ENCODE measurements at regions not wholly inside any gene's neighbourhood (a gene's known extent, or its start where the extent isn't known, plus 50 kb on each side); places are given as distances from the start of the nearest gene placed in this dataset.
A peak's percentile ranks its signal among the peaks of the same experiment; 100 is the strongest.

- no peak for DNase-seq (ENCODE audit: low spot score)
These were observed 261.3 kb upstream of the ESRRG start for GRCh38 chr1:216984536-216984935.

DNA sequence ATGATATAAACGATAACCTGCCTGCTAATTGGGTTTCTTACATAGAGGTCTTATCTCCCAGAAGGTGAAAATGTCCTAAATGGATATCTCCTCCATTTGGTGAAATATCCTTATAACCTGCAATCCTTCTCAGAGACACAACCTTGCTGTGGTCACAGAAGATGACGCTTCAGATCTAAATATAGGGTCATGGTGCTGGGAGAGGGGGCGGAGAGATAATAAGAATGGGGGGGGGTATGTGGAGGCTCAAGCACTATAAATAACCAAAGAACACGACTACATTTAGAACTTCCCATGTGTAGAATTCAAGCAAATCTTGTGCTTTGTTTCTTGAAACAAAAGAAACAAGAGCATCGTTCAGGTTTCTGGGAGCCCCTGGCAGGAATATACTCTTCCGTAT lies 260.6 kb upstream of the ESRRG start:
- no peak for DNase-seq (ENCODE audit: low spot score)

GRCh38 chr1:216961516-216961915 lies 238.3 kb upstream of the ESRRG start:
- no peak for DNase-seq (ENCODE audit: low spot score)

DNA sequence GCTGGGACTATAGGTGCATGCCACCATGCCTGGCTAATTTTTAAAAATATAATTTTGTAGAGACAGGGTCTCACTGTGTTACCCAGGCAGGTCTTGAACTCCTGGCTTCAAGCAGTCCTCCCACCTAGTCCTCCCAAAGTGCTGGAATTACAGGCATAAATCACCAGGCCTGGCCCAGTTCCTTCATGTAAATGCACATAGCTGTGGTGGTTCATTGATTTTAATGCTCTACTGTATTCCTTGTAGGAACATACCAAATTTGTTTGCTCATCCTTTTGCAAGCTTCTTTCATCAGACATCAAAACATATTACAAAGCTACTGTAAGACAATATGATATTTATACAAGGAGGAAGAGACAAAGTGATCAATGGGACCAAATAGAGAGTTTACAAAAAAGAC lies 237.5 kb upstream of the ESRRG start:
- DNase-seq (ENCODE audit: low spot score) = no peak

- no peak for DNase-seq (ENCODE audit: low spot score)
These were observed 235.3 kb upstream of the ESRRG start for GRCh38 chr1:216958569-216958968.

DNA sequence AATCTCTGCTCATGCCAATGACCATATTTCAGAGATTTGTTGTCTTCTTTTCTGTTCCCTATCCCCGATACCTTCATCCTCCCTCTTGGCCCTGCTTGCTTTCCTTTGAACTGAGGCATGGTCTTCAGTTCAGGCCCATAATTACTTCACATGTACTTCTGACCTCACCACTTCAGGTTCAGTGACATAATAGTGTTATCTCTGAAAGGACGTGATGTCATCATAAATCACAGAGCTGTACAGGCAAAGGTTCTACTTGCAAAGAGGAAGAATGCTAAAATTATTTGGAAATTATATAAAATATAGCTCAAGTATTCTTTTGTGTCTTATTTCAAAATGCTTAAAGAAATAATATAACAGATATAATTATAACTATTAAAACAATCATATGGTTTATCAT lies 230.3 kb upstream of the ESRRG start:
- DNase-seq (ENCODE audit: low spot score) = no peak

DNA sequence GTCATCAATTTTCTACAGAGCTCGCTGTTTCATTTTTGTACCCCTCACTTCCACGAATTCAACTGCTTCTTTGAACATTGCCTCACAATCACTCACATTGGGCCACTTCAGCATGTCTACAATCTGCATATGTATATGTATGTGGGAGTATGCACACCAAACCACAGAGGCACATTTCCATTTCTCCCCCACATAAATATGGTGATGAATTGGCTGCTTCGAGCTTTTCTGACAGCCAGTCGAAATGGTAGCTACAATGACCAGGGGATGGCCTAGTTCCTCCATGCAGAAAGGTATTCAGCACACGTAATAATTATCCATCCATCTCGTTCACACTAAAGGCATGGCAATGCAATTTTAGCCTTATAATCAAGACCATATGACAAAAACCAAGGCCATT lies 229.6 kb upstream of the ESRRG start:
- no peak for DNase-seq (ENCODE audit: low spot score)

DNA sequence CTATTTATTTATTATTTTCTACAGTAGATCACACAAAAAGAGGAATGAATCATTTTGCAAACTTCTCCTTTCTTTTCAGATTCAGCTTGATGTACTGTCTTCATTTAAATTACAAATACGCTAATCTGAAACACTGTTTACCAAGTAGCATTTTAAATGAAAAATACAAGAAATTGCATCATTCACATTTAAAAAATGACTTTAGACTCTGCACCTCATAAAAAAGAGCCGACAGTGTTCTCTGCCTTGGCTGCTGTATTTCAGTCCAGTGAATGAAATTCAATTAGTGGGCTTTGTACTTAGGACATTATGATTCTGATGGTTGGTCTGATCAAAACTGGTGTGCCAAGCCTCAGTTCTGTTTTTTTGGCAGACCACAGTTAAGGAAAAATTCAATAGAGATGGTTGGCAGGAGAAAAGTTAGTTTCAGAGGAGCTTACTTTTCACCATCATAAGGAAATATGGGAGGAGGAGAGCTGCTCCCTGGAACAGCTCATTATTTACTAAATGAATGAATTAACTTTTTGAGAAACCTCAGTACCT lies 222.4 kb upstream of the ESRRG start:
- no peak for DNase-seq (ENCODE audit: low spot score)

DNA sequence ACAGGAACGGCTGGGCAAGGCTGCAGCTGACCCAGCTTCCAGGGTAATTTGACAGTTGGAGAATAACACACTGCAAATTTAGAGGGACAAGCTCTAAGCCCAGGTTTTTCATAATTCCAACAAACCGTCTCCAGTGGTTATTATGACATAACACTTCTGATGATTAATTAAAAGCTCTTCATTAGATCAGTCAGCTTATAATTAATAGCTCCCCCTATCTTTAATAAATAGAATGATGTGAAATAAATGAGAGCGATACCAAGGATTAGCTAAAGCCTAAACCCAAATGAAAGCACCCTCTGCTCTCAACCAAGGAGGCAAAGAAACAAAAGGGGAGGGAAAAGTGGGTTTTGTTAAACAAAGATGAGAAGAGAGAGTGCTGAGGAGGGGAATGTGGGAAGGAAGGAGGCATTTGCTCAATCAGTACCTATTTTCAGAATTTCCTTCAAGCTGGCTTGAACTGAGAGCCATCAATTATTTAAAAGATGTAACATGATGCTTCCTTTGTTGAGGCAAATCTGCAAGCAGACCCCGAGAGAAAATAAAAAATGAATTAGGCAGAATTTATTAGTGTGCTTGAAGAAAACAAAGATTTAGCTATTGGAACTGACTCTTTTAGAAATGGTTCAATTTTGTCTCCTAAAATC lies 221.8 kb upstream of the ESRRG start:
- no peak for DNase-seq (ENCODE audit: low spot score)

GRCh38 chr1:216937491-216937890 lies 214.3 kb upstream of the ESRRG start:
- DNase-seq (ENCODE audit: low spot score) = no peak

DNA sequence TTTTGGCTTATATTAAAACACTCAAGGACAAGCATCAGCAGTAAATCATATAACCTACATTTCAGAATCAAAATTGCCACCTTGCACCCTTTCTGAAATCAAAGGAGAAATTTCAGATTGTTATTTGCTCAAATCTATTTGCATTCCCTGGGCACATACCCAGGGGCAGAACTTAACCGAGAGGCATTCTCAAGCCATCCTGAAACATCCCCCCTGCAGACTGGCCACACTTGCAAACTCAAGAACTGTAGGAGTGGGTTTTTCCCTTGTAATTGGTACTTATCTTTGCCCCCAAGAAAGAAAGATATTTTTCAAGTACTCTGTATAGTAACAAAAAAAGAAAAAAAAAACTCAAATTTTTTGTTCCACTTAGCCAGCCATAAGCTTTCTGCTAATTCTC lies 213.6 kb upstream of the ESRRG start:
- no peak for DNase-seq (ENCODE audit: low spot score)

- no peak for DNase-seq (ENCODE audit: low spot score)
These were observed 212.7 kb upstream of the ESRRG start for GRCh38 chr1:216935901-216936300.

DNA sequence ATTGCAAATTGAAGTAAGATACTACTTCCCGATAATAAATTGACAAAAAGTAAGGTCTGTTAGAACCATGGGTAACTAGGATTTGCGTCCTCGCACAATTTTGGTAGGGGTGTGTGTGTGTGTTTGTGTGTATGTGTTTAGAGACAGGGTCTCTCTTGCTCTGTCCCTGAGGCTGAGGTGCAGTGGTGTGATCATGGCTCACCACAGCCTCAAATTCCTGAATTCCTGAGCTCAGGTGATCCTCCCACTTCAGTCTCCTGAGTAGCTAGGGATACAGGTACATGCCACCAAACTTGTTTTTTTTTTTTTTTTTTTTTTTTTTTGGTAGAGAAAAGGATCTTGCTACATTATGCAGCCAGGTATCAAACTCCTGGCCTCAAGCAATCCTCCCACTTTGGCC lies 209.2 kb upstream of the ESRRG start:
- DNase-seq (ENCODE audit: low spot score) = no peak

GRCh38 chr1:216929870-216930582 lies 206.8 kb upstream of the ESRRG start:
- DNase-seq (ENCODE audit: low spot score) = peak; percentile 24

GRCh38 chr1:216927633-216928032 lies 204.4 kb upstream of the ESRRG start:
- no peak for DNase-seq (ENCODE audit: low spot score)

DNA sequence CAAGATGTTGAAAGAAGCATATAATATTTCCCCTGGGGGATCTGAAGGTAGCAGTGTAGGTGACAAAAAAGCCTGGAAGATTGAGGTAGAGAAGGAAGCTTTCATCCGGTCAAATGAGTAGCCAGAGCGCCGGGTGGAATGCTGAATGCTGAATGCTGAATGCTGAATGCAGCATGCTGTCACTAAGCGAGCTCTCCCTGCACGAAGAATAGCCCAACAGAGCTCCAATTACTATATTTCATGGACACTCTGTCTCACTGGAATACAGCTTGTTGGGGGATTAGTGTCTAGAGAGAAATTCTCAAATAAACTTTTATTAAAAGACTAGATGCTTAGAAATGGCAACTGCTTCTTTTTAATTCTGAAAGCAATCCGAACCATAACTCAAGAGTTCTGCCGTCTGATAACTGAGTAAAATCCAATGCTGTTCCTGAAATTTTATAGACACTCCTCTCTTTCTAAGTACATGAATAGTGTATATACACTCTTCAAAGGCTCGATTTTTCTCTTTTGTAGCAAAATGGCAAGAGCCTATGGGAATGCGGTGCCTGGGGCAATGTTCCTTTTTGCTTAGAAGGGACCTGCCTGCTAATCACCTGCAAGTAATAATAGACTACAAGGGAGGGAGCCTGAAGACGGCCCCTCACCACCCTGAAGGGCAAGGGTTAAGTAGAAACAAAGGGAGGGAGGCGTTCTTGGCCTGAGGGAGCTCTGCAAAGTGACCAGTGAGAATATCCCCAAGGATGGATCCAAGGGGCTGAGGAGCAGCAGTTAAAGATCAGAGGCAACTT lies 203.7 kb upstream of the ESRRG start:
- DNase-seq (ENCODE audit: low spot score) = no peak

GRCh38 chr1:216925962-216926625 lies 202.9 kb upstream of the ESRRG start:
- no peak for DNase-seq (ENCODE audit: low spot score)

DNA sequence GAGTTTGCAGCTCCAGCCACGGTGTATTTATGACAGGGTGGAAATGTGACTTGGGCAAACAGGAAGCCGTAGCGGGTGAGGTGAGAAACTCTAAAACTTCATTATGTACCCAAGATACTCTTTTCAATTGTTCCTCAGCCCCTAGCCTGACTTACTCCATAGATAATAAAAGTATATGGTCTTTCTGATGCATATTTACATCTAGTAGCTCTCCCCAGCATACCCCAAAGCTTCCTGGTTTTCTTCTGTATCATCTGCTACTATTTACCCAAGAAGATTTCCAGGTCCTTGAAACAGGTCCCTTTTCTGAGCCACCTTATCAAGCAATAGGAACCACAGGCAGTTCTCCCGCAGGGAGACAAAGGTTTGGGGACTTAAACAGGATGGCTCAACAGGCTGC lies 201.5 kb upstream of the ESRRG start:
- no peak for DNase-seq (ENCODE audit: low spot score)

DNA sequence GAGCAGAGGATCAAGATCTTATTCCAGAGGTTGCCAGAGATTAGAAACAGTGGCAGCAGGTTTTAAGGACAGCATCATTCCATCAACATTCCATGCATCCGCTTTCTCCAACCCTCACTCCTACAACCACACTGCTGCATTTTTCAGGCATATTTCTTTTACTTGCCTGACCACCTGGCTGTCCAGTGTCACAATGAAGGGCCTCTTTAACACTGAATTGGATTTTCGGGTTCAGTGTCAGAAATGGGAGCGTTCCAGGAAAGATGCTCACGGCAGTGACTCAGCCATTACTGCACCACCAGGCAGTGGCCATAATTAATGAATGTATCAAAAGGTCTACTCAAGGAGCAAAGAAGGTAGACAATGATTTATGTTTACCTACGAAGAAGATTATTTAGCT lies 200.4 kb upstream of the ESRRG start:
- no peak for DNase-seq (ENCODE audit: low spot score)

- DNase-seq (ENCODE audit: low spot score) = no peak
These were observed 199.2 kb upstream of the ESRRG start for GRCh38 chr1:216922406-216922805.

- DNase-seq (ENCODE audit: low spot score) = no peak
These were observed 198.6 kb upstream of the ESRRG start for GRCh38 chr1:216921866-216922265.
